ENCODE measurements at regions not wholly inside any gene's neighbourhood (a gene's known extent, or its start where the extent isn't known, plus 50 kb on each side); places are given as distances from the start of the nearest gene placed in this dataset.
A peak's percentile ranks its signal among the peaks of the same experiment; 100 is the strongest.

GRCh38 chr1:185520188-185520920, 203.3 kb upstream of the IVNS1ABP start:
- TF ChIP-seq CTCF (IDR thresholded peaks at IDR 0.05): no peak
- no peak for TF ChIP-seq MEF2A (IDR thresholded peaks at IDR 0.05; ENCODE audit: borderline replicate concordance, low read depth)
- no peak for TF ChIP-seq YY1 (IDR thresholded peaks at IDR 0.05; ENCODE audit: low read depth)
- TF ChIP-seq FOXM1 (IDR thresholded peaks at IDR 0.05; ENCODE audit: low read depth): no peak
- TF ChIP-seq RXRA (IDR thresholded peaks at IDR 0.05; ENCODE audit: borderline replicate concordance, low read depth): no peak
- TF ChIP-seq CHD2 (IDR thresholded peaks at IDR 0.05; ENCODE audit: low read length, partially characterized antibody): no peak
- TF ChIP-seq USF1 (IDR thresholded peaks at IDR 0.05; ENCODE audit: borderline replicate concordance, low read depth): no peak
- no peak for TF ChIP-seq JUND (IDR thresholded peaks at IDR 0.05)
- no peak for TF ChIP-seq USF2 (IDR thresholded peaks at IDR 0.05; ENCODE audit: borderline replicate concordance, low read depth, low read length)
- TF ChIP-seq FOXJ3 (CRISPR knock-in tag; IDR thresholded peaks at IDR 0.05): no peak
- no peak for TF ChIP-seq RCOR1 (IDR thresholded peaks at IDR 0.05; ENCODE audit: low read length)
- no peak for TF ChIP-seq ELF1 (IDR thresholded peaks at IDR 0.05)
- no peak for TF ChIP-seq EZH2phosphoT487 (IDR thresholded peaks at IDR 0.05; ENCODE audit: borderline replicate concordance, low read depth)
- no peak for TF ChIP-seq SMC3 (IDR thresholded peaks at IDR 0.05; ENCODE audit: low read depth, low read length)
- no peak for TF ChIP-seq TEAD4 (IDR thresholded peaks at IDR 0.05; ENCODE audit: borderline replicate concordance, insufficient read depth)
- no peak for TF ChIP-seq POLR2AphosphoS5 (IDR thresholded peaks at IDR 0.05; ENCODE audit: low read depth, low read length)
- no peak for TF ChIP-seq NRF1 (IDR thresholded peaks at IDR 0.05; ENCODE audit: low read depth, low read length)
- TF ChIP-seq EP300 (IDR thresholded peaks at IDR 0.05; ENCODE audit: borderline replicate concordance in 1 of 2, low read depth in 1 of 2, low read length in 1 of 2): no peak
- TF ChIP-seq MXI1 (IDR thresholded peaks at IDR 0.05; ENCODE audit: low read depth, low read length): no peak
- Histone ChIP-seq H3K79me2 (ENCODE audit: insufficient read depth) (no peaks in the 10 kb centered on the region), H3K4me3 (ENCODE audit: low read depth in 2 of 2, low read length in 1 of 2) (no peak overlapping the region), H3K36me3 (replicated peaks in 1 of 2; ENCODE audit: control insufficient read depth in 1 of 2, insufficient read depth in 2 of 2, low read length in 1 of 2) (no peaks in the 10 kb centered on the region), H3K9ac (no peak overlapping the region), H3K9me2 (no peaks in the 10 kb centered on the region), H3K4me1 (ENCODE audit: control insufficient read depth in 1 of 2, insufficient read depth in 2 of 2, low read depth in 1 of 2, low read length in 1 of 2) (no peaks in the 10 kb centered on the region), H2AFZ (ENCODE audit: low read depth) (no peak overlapping the region), H3F3A (replicated peaks; ENCODE audit: insufficient read depth) (no peaks in the 10 kb centered on the region), H3K9me3 (peaks cover 17% of the 10 kb centered on the region), H3K4me2 (no peak overlapping the region), H4K20me1 (ENCODE audit: insufficient read depth) (no peaks in the 10 kb centered on the region), H3K27me3 (ENCODE audit: insufficient read depth) (no peaks in the 10 kb centered on the region), H3K27ac (ENCODE audit: low read depth in 2 of 2, low read length in 1 of 2) (peak overlapping the region in 1 of 2 experiments; percentile 28; a peak in 1 of 4 replicates)
- CTCF ChIA-PET: no interaction called here
- POLR2A ChIA-PET: no interaction called here
- 2% methylated on average over 2 of the region's 2 CpGs for WGBS (ENCODE audit: low lambda C conversion rate)
- no peak for DNase-seq
